Stimulated activated effector memory CD8-positive, alpha-beta T cell treated with anti-CD3 and anti-CD28 coated beads, Interleukin-12 subunit alpha, Interleukin-12 subunit beta, amount 100 ng/mL, for 72 hours (primary cell): ENCODE measurements at regions not wholly inside any gene's neighbourhood (a gene's known extent, or its start where the extent isn't known, plus 50 kb on each side); places are given as distances from the start of the nearest gene placed in this dataset.

Experiments
- ATAC-seq: fragments of 150-1000 bp; cut with Tn5 transposase; 2 replicates; pipeline ENCODE4 v1.10.0; 2021
- DNase-seq, 2 donors: peaks; one replicate each; pipeline ENCODE4 v3.0.0; 2021 to 2022; ENCODE audit warnings: low spot score in 2 of 2
- H3K27ac Mint-ChIP-seq: one replicate; pipeline ENCODE4 v1.8.0; 2022; ENCODE audit warnings: mild to moderate bottlenecking, mixed read lengths
- H3K36me3 Mint-ChIP-seq: one replicate; pipeline ENCODE4 v1.8.0; 2022; ENCODE audit warnings: mild to moderate bottlenecking, mixed read lengths
- H3K4me1 Mint-ChIP-seq: one replicate; pipeline ENCODE4 v1.8.0; 2022; ENCODE audit warnings: mixed read lengths
- H3K4me3 Mint-ChIP-seq: one replicate; pipeline ENCODE4 v1.8.0; 2022; ENCODE audit warnings: mild to moderate bottlenecking, mixed read lengths
- H3K9me3 Mint-ChIP-seq: one replicate; pipeline ENCODE4 v1.8.0; 2022; ENCODE audit warnings: mixed read lengths

GRCh38 chr6:97621111-97621510 is 338.1 kb upstream of the MMS22L start:
- peaks cover 7% of the 10 kb centered on the region for H3K9me3 Mint-ChIP-seq
- no peak overlapping the region for H3K4me3 Mint-ChIP-seq
- no peak overlapping the region for H3K27ac Mint-ChIP-seq
- H3K4me1 Mint-ChIP-seq = no peaks in the 10 kb centered on the region
- DNase-seq (no peak), ATAC-seq (no peak)
- H3K36me3 Mint-ChIP-seq = no peaks in the 10 kb centered on the region

DNA sequence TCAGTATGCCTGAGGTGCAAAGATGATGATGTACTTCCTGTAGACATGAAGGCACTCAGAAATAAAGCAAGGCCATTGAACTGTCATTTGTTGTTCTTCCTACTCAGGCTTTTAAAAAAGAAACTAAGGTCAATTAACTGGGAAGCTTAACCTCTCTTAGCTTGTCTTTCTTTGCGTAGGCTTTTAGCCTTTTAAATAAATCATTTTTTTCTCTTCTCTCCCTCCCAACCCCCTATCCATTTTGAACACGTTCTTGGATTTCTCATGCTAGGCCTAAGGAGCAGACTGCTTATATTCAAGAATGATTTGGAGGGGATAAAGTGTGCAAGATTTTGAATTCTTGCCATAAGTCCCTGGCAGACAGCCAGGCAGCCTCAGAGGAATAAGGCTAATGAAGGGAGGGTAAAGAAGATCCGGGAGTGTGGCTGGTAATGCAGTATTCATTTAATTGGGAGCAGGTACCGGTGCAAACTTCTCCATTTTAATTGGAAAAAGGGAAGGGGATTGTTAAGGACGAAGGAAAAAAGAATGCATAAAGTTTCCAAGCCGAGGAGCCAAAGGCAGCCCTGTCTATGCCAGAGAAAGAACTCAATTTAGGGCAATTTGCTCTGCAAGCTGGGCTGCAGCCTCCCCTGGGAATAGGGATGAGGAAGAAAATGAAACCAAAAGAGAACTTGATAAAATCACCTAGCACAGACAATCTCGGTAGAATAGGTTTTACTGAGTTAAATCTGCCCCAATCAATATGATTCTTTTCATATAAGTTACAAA is 343.8 kb upstream of the MMS22L start:
- no peaks in the 10 kb centered on the region for H3K36me3 Mint-ChIP-seq
- no peak overlapping the region for H3K4me3 Mint-ChIP-seq
- no peaks in the 10 kb centered on the region for H3K4me1 Mint-ChIP-seq
- H3K27ac Mint-ChIP-seq = no peak overlapping the region
- ATAC-seq (no peak), DNase-seq (no peak)
- peaks cover 5% of the 10 kb centered on the region for H3K9me3 Mint-ChIP-seq

- no peaks in the 10 kb centered on the region for H3K36me3 Mint-ChIP-seq
- no peaks in the 10 kb centered on the region for H3K4me1 Mint-ChIP-seq
- ATAC-seq (no peak), DNase-seq (no peak)
- no peak overlapping the region for H3K27ac Mint-ChIP-seq
- no peak overlapping the region for H3K4me3 Mint-ChIP-seq
- H3K9me3 Mint-ChIP-seq = no peaks in the 10 kb centered on the region
These were observed 346.2 kb upstream of the MMS22L start for GRCh38 chr6:97629180-97629579.

DNA sequence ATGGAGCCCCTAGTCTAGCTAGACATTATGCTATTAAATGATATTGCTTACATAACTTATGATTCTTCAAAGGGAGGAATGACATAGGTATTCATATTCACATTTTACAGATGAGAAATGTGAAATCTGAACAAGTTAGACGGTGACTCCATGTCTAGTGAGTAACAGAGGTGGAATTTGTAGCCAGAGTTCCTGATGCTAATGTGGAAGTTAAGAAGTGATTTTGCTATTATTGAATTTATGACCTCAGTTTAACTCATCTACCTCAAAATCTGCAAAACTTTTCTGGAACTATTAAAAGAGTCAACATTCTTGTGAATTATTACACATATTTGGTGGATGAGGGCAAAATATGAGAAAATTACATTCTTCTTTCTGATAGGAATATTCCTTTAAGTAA is 347.6 kb upstream of the MMS22L start:
- H3K4me1 Mint-ChIP-seq = no peaks in the 10 kb centered on the region
- H3K36me3 Mint-ChIP-seq = no peaks in the 10 kb centered on the region

DNA sequence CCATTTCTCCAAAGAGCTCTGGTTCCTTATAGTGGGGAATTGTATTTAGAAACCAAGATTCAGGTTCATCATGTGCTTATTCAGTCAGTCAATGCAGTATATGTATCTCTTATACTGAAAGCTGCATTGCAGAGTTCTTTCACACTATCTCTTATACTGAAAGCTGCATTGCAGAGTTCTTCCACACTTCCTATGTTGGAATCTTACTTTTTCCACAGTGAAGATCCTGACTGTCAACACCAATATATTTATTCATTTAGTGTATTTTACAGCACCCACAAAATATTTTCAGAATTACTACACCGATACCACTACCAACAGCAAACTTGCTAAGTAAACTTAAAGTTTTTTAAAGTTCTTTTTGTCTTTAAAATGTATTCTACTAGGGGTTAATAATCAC is 349.3 kb upstream of the MMS22L start:
- no peaks in the 10 kb centered on the region for H3K36me3 Mint-ChIP-seq
- no peaks in the 10 kb centered on the region for H3K4me1 Mint-ChIP-seq
- H3K27ac Mint-ChIP-seq = no peak overlapping the region
- H3K4me3 Mint-ChIP-seq = no peak overlapping the region
- DNase-seq (no peak), ATAC-seq (no peak)
- H3K9me3 Mint-ChIP-seq = peaks cover 8% of the 10 kb centered on the region

More for the DNA sequence above, 347.6 kb upstream of the MMS22L start:
- no peak overlapping the region for H3K27ac Mint-ChIP-seq
- DNase-seq (no peak), ATAC-seq (no peak)
- no peak overlapping the region for H3K4me3 Mint-ChIP-seq
- H3K9me3 Mint-ChIP-seq = peaks cover 3% of the 10 kb centered on the region

DNA sequence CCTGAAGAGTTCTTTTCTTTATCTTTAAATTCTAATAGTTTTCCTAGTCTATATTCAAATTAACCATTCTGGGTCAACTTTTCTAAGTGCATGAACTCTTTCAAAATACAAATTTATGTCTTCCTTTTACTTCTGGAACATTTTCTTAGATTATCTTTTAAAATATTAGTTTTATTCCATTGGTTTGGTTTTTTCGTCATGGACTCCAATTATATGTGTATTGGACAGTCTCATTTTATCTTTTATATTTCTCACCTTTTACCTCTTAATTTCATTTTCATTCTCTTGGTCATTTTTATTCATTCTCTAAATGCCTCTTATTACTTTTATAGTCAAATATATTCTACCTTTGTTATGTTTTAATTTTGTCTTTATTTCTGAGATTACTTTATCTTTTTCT is 356.7 kb upstream of the MMS22L start:
- no peaks in the 10 kb centered on the region for H3K36me3 Mint-ChIP-seq
- H3K27ac Mint-ChIP-seq = no peak overlapping the region
- H3K4me3 Mint-ChIP-seq = no peak overlapping the region
- DNase-seq = no peak
- ATAC-seq = no peak
- no peaks in the 10 kb centered on the region for H3K4me1 Mint-ChIP-seq
- H3K9me3 Mint-ChIP-seq = peaks cover 21% of the 10 kb centered on the region

DNA sequence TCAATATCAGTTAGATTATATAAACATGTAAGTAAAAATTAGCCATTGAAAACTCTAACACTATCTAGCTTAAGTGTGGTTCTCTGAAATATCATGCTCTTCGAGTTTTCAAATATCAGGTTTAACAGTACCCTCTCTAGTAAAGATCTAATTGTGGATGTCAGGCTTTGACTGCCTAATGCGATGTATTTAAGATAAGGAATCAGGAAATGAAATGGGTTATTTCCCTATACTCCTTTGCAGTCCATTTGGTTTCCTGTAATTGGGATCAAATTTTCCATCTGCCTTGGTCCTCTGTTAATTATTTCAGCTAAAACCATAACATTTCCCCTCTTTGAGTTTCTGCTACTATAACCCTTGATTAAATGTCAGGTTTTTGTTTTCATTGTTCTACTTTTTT is 361.3 kb upstream of the MMS22L start:
- Mint-ChIP-seq H3K4me1 (no peaks in the 10 kb centered on the region), H3K36me3 (no peaks in the 10 kb centered on the region), H3K4me3 (no peak overlapping the region), H3K27ac (no peak overlapping the region), H3K9me3 (peaks cover 20% of the 10 kb centered on the region)
- DNase-seq (no peak), ATAC-seq (no peak)

- Mint-ChIP-seq H3K36me3 (no peaks in the 10 kb centered on the region), H3K9me3 (peaks cover 13% of the 10 kb centered on the region), H3K27ac (no peak overlapping the region), H3K4me1 (no peaks in the 10 kb centered on the region), H3K4me3 (no peak overlapping the region)
- ATAC-seq (no peak), DNase-seq (no peak)
These were observed 362.7 kb upstream of the MMS22L start for GRCh38 chr6:97645757-97646156.

DNA sequence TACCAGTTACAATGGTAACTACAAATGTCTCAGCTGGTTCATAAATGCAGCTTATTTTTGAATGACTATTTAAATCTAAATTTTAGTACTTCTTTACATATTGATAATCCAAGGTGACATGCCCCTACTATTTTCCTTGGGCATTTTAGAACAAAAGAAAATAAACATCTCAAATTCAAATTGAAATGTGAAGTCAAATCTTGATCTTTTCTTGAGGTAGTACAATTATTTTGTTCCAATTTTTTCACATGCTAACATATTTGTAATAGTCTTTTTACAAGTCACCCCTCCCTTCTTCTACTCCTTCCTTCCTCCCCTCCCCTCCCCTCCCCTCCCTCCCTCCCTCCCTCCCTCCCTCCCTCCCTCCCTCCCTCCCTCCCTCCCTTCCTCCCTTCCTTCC is 370.1 kb upstream of the MMS22L start:
- Mint-ChIP-seq H3K4me3 (no peak overlapping the region), H3K4me1 (no peaks in the 10 kb centered on the region), H3K36me3 (no peaks in the 10 kb centered on the region), H3K27ac (no peak overlapping the region), H3K9me3 (peaks cover 3% of the 10 kb centered on the region)
- no peak for ATAC-seq
- DNase-seq = no peak

DNA sequence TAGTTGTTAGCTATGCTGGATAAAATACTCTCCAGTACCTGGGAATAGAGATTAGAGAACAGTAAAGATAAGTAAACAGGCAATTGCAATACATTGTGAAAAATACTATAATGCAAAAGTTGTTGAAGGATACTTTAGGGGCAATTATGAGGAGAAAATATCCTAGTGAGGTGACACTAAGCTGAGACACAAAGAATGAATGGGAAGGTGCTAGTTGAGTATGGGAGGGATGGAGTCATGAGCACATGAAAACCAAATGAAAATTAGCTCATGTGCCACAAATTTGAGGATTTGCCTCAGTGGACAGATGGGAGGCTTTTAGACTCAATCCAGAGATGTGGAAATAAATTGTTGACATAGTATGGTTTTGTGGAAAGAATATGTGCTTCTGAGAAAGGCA is 370.5 kb upstream of the MMS22L start:
- H3K4me3 Mint-ChIP-seq = no peak overlapping the region
- no peak overlapping the region for H3K27ac Mint-ChIP-seq
- DNase-seq (no peak), ATAC-seq (no peak)
- H3K36me3 Mint-ChIP-seq = no peaks in the 10 kb centered on the region
- peaks cover 3% of the 10 kb centered on the region for H3K9me3 Mint-ChIP-seq
- no peaks in the 10 kb centered on the region for H3K4me1 Mint-ChIP-seq

DNA sequence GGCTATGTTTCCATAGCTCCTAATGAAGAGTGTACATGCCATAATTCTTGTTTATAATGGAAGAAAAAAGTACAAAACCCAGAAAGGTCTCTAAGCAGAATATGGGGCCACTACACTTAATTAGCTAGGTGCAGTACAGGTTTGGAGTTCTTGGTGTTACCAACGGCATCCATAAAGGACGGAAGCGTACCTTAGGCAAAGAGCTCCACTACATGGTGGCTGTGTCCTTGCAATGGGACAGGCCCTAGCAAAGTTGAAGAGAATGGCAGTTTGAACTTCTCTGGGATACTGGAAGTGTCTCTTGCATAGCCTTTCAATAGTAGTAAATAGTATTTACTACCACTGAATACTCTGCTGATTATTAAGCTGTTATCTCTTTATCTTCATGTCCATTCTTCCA is 371.7 kb upstream of the MMS22L start:
- Mint-ChIP-seq H3K4me1 (no peaks in the 10 kb centered on the region), H3K36me3 (no peaks in the 10 kb centered on the region), H3K27ac (no peak overlapping the region), H3K9me3 (peaks cover 3% of the 10 kb centered on the region), H3K4me3 (no peak overlapping the region)
- ATAC-seq (no peak), DNase-seq (no peak)

GRCh38 chr6:97656236-97656635 is 373.2 kb upstream of the MMS22L start:
- H3K36me3 Mint-ChIP-seq = no peaks in the 10 kb centered on the region
- ATAC-seq = no peak

DNA sequence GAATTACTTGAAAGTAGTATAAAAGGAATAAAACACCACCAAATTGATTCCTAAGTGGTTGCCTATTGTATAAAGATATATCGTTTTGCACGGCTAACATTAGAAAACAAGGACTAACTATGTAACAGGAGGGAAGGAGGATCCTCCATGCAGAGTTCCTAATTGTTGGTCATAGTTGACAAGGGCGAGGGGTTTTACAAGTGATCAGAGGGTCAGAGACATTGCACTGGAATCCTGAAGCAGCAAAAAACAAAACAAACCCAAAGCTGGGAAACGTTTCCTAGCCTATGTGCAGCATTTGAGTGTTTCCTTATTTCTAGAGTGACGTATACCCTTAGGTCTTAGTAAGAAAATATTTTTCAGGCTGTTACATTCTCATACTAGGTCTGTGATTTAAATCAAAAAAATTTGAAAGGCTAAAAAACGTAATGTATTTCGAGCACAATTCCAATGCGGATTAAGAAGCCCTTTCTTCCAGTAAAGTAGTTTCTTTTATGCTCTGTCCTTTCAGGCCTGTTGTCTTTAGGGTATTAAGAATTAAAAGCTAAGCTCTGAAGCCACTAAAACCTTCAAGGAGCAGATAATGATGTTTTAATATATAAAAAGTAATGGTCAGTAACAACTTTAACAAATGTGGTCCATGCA is 373.8 kb upstream of the MMS22L start:
- Mint-ChIP-seq H3K9me3 (peaks cover 4% of the 10 kb centered on the region), H3K4me3 (no peak overlapping the region), H3K27ac (no peak overlapping the region), H3K4me1 (no peaks in the 10 kb centered on the region), H3K36me3 (no peaks in the 10 kb centered on the region)
- no peak for DNase-seq
- no peak for ATAC-seq

More at GRCh38 chr6:97656236-97656635, 373.2 kb upstream of the MMS22L start:
- Mint-ChIP-seq H3K4me1 (no peaks in the 10 kb centered on the region), H3K4me3 (no peak overlapping the region), H3K27ac (no peak overlapping the region), H3K9me3 (peaks cover 3% of the 10 kb centered on the region)
- DNase-seq = no peak

DNA sequence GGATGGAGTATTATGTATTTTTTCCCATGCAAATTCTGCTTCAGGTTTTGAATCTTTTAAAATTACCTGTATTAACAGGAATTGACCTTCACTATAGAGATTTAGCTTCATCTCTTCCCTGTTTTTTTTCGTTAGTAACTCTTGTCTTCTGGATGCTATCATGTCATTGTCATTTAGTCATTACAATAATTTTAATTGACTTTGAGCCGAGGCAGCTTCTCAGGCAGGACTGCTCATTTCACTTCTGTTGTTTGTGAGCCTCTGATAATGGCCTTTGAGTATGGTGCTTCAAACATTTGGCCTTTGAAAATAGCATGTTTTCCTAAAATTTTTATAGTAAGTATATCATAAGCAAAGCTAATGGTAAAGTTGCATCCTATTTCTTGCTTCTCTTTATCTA is 375.1 kb upstream of the MMS22L start:
- H3K9me3 Mint-ChIP-seq = peaks cover 7% of the 10 kb centered on the region
- H3K4me3 Mint-ChIP-seq = no peak overlapping the region
- no peak overlapping the region for H3K27ac Mint-ChIP-seq
- H3K4me1 Mint-ChIP-seq = no peaks in the 10 kb centered on the region
- ATAC-seq (no peak), DNase-seq (no peak)
- H3K36me3 Mint-ChIP-seq = no peaks in the 10 kb centered on the region

- no peaks in the 10 kb centered on the region for H3K4me1 Mint-ChIP-seq
- DNase-seq (no peak), ATAC-seq (no peak)
These were observed 380.2 kb upstream of the MMS22L start for GRCh38 chr6:97663252-97663651.

DNA sequence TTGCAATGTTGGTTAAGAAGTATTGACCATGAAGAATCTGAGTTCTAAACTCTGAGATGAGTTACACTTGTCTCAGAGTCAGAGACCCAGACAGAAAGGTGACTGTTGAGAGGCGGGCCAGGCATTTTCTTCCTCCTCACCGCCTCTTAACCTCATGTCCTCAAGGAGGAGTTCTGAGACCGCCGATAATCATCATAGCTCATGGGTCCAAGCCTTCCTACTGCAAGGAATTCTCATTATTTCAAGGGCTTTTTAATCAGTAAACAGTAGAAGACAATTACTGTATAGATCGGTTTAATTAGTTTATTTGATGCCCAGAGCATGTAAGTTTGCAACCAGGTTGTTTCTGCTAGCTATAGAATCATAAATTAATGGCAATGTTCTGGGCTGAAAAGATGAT is 382.4 kb upstream of the MMS22L start:
- DNase-seq (no peak), ATAC-seq (no peak)
- Mint-ChIP-seq H3K27ac (no peak overlapping the region), H3K9me3 (peaks cover 5% of the 10 kb centered on the region), H3K4me1 (no peaks in the 10 kb centered on the region), H3K36me3 (no peaks in the 10 kb centered on the region), H3K4me3 (no peak overlapping the region)

More at GRCh38 chr6:97663252-97663651, 380.2 kb upstream of the MMS22L start:
- H3K36me3 Mint-ChIP-seq = no peaks in the 10 kb centered on the region
- peaks cover 5% of the 10 kb centered on the region for H3K9me3 Mint-ChIP-seq
- H3K27ac Mint-ChIP-seq = no peak overlapping the region
- no peak overlapping the region for H3K4me3 Mint-ChIP-seq
